DND-41 (cell line): ENCODE measurements at regions not wholly inside any gene's neighbourhood (a gene's known extent, or its start where the extent isn't known, plus 50 kb on each side); places are given as distances from the start of the nearest gene placed in this dataset.

Experiments
- CTCF ChIP-seq: IDR thresholded peaks from 2 replicates; pipeline ENCODE4 v1.5.1; 2012; ENCODE audit warnings: borderline replicate concordance, low read length, moderate library complexity, mild to moderate bottlenecking; ENCODE audit not compliant: poor library complexity, severe bottlenecking; ENCODE audit errors: extremely low read depth
- EZH2 ChIP-seq: IDR thresholded peaks from 3 replicates; pipeline ENCODE4 v1.6.1; 2012; ENCODE audit warnings: borderline replicate concordance, low read depth, mild to moderate bottlenecking, moderate library complexity, low read length, inconsistent platforms; ENCODE audit not compliant: severe bottlenecking

GRCh38 chr13:28607187-28607955 lies 51.6 kb upstream of the POMP start:
- TF ChIP-seq CTCF = no peak
- TF ChIP-seq EZH2 = no peak
